Kidney epithelial cell (primary cell): ENCODE measurements at regions not wholly inside any gene's neighbourhood (a gene's known extent, or its start where the extent isn't known, plus 50 kb on each side); places are given as distances from the start of the nearest gene placed in this dataset.

Experiments
- DNase-seq: peaks from one replicate; pipeline ENCODE4 v3.0.0-alpha.2; 2010; ENCODE audit warnings: low read depth
- H3K27me3 ChIP-seq: 2 replicates; pipeline ENCODE4 v1.6.0; 2011; ENCODE audit warnings: low read length; ENCODE audit not compliant: control insufficient read depth, insufficient read depth
- H3K36me3 ChIP-seq: 2 replicates; pipeline ENCODE4 v1.5.1; 2011; ENCODE audit warnings: low read length; ENCODE audit not compliant: control insufficient read depth, insufficient read depth
- H3K4me3 ChIP-seq: 2 replicates; pipeline ENCODE4 v1.5.1; 2011; ENCODE audit warnings: low read depth, mild to moderate bottlenecking, control low read depth, low read length
- TF ChIP-seq, protein P1 (sequence below): IDR thresholded peaks from 2 replicates; pipeline ENCODE4 v1.5.1; 2011; ENCODE audit warnings: mild to moderate bottlenecking, moderate library complexity, low read length, control low read depth, inconsistent platforms; ENCODE audit not compliant: insufficient read depth, poor library complexity, severe bottlenecking

DNA sequence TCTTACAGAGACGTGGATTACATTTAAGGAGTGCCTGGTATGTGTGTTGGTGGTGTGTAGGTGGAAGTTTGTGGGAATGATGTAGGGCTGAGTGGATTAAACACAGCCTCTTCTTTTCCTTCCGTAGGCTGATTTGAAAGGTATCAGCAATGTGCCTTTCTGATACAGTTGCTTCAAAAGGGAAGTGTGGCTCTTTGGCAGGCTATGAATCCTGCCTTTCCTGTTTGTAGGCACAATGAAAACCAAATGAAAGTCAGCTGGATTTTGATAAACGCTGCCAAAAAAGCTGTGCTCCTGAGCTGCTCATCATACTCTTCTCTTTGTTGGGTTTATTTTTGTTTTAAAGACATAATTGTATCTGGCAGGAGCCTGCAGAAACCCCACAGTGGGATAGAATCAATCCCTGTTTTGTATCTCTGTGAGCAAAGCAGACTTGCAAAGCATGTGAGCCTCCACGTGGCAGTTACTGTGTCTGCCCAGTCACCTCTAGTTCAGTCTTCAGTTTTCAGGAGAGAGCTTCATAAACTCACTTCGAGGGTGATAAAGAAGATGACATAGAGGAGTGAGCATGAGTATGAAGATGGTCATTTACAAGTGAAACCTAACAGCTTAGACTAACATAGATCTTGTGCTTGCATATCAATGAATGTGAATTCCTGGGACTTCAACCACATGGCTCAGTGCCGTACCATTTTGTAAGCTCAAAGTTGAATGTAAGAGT, 655.7 kb upstream of the KIRREL3 start:
- DNase-seq, result no peak
- Histone ChIP-seq H3K36me3 (no peaks in the 10 kb centered on the region), H3K4me3 (no peak overlapping the region), H3K27me3 (no peaks in the 10 kb centered on the region)
- TF ChIP-seq, protein P1, sequence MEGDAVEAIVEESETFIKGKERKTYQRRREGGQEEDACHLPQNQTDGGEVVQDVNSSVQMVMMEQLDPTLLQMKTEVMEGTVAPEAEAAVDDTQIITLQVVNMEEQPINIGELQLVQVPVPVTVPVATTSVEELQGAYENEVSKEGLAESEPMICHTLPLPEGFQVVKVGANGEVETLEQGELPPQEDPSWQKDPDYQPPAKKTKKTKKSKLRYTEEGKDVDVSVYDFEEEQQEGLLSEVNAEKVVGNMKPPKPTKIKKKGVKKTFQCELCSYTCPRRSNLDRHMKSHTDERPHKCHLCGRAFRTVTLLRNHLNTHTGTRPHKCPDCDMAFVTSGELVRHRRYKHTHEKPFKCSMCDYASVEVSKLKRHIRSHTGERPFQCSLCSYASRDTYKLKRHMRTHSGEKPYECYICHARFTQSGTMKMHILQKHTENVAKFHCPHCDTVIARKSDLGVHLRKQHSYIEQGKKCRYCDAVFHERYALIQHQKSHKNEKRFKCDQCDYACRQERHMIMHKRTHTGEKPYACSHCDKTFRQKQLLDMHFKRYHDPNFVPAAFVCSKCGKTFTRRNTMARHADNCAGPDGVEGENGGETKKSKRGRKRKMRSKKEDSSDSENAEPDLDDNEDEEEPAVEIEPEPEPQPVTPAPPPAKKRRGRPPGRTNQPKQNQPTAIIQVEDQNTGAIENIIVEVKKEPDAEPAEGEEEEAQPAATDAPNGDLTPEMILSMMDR, result no peak

- Histone ChIP-seq H3K27me3 (no peaks in the 10 kb centered on the region), H3K4me3 (no peak overlapping the region), H3K36me3 (no peaks in the 10 kb centered on the region)
- DNase-seq, result no peak
- TF ChIP-seq, protein P1, result no peak
These were observed 652.5 kb upstream of the KIRREL3 start for GRCh38 chr11:127653076-127653475.

DNA sequence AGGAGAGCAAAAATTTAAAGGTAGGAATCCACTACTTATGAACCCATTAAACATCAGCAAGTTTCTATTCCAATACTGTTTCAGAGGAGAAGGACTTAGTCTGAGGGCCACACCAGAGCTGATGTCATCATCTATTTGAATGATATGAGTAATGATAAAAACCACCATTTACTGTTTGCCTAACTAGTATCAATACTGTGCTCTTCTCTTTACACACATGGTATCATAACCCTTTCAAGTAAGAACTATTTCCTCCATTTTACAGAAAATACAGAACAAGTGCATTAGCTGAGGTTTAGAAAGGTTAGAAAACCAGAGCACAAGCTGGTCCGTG, 651.3 kb upstream of the KIRREL3 start:
- DNase-seq, result no peak
- TF ChIP-seq, protein P1, result no peak
- H3K4me3 ChIP-seq, result no peak overlapping the region
- H3K36me3 ChIP-seq, result no peaks in the 10 kb centered on the region
- no peaks in the 10 kb centered on the region for H3K27me3 ChIP-seq

DNA sequence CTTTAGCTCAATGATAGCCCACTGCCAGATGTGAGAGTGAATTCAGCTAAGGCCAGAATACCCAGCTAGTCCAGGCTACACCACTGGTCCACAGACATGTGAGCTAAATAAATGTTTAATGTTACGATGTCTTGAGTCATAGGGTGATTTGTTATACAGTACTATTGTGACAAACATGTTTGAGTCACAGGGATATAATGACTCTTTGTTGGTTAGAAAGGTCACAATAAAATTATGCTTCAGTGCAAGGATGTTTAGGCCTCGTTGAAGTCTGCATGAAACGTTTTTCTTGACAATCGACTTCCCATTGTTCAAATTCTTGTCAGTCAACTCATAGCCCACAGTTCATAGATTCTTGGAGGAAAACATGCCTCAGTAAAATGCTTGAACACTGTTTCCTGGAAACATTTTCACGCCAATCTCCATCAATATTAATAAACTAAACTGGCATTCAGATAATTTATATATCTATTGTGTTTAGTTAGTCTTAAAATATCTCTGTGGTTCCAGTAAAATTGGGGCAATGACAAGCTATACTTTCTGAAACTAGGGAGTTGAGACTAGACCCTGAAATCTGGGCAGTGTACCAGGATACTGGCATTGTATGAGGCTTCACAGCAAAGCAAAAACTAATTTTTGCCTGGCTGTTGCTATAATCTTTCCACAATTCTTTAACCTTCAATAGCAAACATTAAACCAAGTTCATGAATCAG, 650.8 kb upstream of the KIRREL3 start:
- Histone ChIP-seq H3K27me3 (no peaks in the 10 kb centered on the region), H3K4me3 (no peak overlapping the region), H3K36me3 (no peaks in the 10 kb centered on the region)
- TF ChIP-seq, protein P1, result no peak
- peak; percentile 77 for DNase-seq

DNA sequence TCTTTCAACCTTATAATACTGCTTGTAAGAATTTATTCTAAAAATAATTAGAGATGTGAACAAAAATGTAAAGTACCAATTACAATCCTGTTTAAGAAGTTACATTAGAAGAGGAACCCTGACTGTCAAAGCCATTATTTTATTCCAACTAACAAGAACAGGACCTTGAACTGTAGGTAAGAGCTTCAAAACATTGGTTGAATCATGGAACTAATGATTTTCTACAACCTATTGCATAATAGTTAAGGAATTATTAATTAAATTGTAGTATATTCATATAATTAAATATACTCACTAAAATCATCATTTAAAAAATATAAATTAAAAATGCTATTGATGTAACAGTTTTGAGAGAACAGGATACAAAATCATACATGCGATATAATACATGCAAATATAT, 649.4 kb upstream of the KIRREL3 start:
- H3K4me3 ChIP-seq, result no peak overlapping the region
- DNase-seq, result no peak
- H3K36me3 ChIP-seq, result no peaks in the 10 kb centered on the region
- no peaks in the 10 kb centered on the region for H3K27me3 ChIP-seq
- TF ChIP-seq, protein P1, result no peak
